HAP-1 (cell line): ENCODE measurements at regions not wholly inside any gene's neighbourhood (a gene's known extent, or its start where the extent isn't known, plus 50 kb on each side); places are given as distances from the start of the nearest gene placed in this dataset.

Source experiments
- DNase-seq, 2 experiments: peaks; one replicate each; pipeline ENCODE4 v3.0.0-alpha.2; 2016 to 2020; ENCODE audit warnings: low spot score in 2 of 2
- H3K27me3 ChIP-seq: fragments of 250-450 bp; sonication (Bioruptor Pico); 2 replicates; pipeline ENCODE4 v1.5.1; 2020; ENCODE audit warnings: low read depth, mild to moderate bottlenecking, moderate library complexity
- H3K36me3 ChIP-seq: fragments of 250-450 bp; sonication (Bioruptor Pico); replicated peaks from 2 replicates; pipeline ENCODE4 v1.5.1; 2020; ENCODE audit warnings: mild to moderate bottlenecking
- H3K4me1 ChIP-seq: fragments of 250-450 bp; sonication (Bioruptor Pico); 2 replicates; pipeline ENCODE4 v1.5.1; 2020; ENCODE audit warnings: mild to moderate bottlenecking
- H3K4me3 ChIP-seq: fragments of 250-450 bp; sonication (Bioruptor Pico); 2 replicates; pipeline ENCODE4 v1.5.1; 2020; ENCODE audit warnings: mild to moderate bottlenecking, moderate library complexity
- H3K9me3 ChIP-seq: fragments of 250-450 bp; sonication (Bioruptor Pico); 2 replicates; pipeline ENCODE4 v1.5.1; 2020; ENCODE audit warnings: mild to moderate bottlenecking, moderate library complexity
- in situ Hi-C: fragments of 300-500 bp; cut with MboI; formaldehyde crosslinking; loops from 3 replicates; pipeline ENCODE4 v1.14.3; 2020; ENCODE audit warnings: low sequenced_read_pairs, inconsistent platforms, mixed read lengths

GRCh38 chr16:86292942-86293341, 217.4 kb upstream of the FOXF1 start:
- no peaks in the 10 kb centered on the region for H3K36me3 ChIP-seq
- H3K4me3 ChIP-seq = no peak overlapping the region
- peaks cover 57% of the 10 kb centered on the region for H3K27me3 ChIP-seq
- in situ Hi-C loops = no loop called here
- no peak for DNase-seq
- H3K4me1 ChIP-seq = no peaks in the 10 kb centered on the region
- H3K9me3 ChIP-seq = no peaks in the 10 kb centered on the region

GRCh38 chr16:86293906-86294305, 216.4 kb upstream of the FOXF1 start:
- H3K4me1 ChIP-seq = no peaks in the 10 kb centered on the region

GRCh38 chr16:86294535-86295196, 215.7 kb upstream of the FOXF1 start:
- Histone ChIP-seq H3K9me3 (no peaks in the 10 kb centered on the region), H3K27me3 (peaks cover 48% of the 10 kb centered on the region), H3K4me3 (no peak overlapping the region), H3K4me1 (no peaks in the 10 kb centered on the region), H3K36me3 (no peaks in the 10 kb centered on the region)
- no peak for DNase-seq
- in situ Hi-C loops = no loop called here

More at GRCh38 chr16:86293906-86294305, 216.4 kb upstream of the FOXF1 start:
- peaks cover 53% of the 10 kb centered on the region for H3K27me3 ChIP-seq
- DNase-seq = no peak
- in situ Hi-C loops = no loop called here
- no peaks in the 10 kb centered on the region for H3K36me3 ChIP-seq
- H3K4me3 ChIP-seq = no peak overlapping the region
- H3K9me3 ChIP-seq = no peaks in the 10 kb centered on the region

- in situ Hi-C loops = no loop called here
- Histone ChIP-seq H3K9me3 (no peaks in the 10 kb centered on the region), H3K4me1 (no peaks in the 10 kb centered on the region), H3K4me3 (no peak overlapping the region), H3K27me3 (peaks cover 45% of the 10 kb centered on the region), H3K36me3 (no peaks in the 10 kb centered on the region)
- DNase-seq = no peak
Measured at GRCh38 chr16:86296256-86296655, 214.1 kb upstream of the FOXF1 start.

GRCh38 chr16:86297391-86297790, 212.9 kb upstream of the FOXF1 start:
- H3K9me3 ChIP-seq = no peaks in the 10 kb centered on the region
- DNase-seq = no peak
- peaks cover 35% of the 10 kb centered on the region for H3K27me3 ChIP-seq
- no peak overlapping the region for H3K4me3 ChIP-seq
- in situ Hi-C loops = no loop called here
- no peaks in the 10 kb centered on the region for H3K4me1 ChIP-seq
- no peaks in the 10 kb centered on the region for H3K36me3 ChIP-seq

GRCh38 chr16:86297866-86298757, 212.2 kb upstream of the FOXF1 start:
- H3K4me3 ChIP-seq = no peak overlapping the region
- H3K4me1 ChIP-seq = no peaks in the 10 kb centered on the region
- in situ Hi-C loops = no loop called here
- no peak for DNase-seq
- H3K9me3 ChIP-seq = no peaks in the 10 kb centered on the region
- no peaks in the 10 kb centered on the region for H3K36me3 ChIP-seq
- peaks cover 33% of the 10 kb centered on the region for H3K27me3 ChIP-seq

- Histone ChIP-seq H3K36me3 (no peaks in the 10 kb centered on the region), H3K4me3 (no peak overlapping the region), H3K9me3 (no peaks in the 10 kb centered on the region), H3K4me1 (no peaks in the 10 kb centered on the region), H3K27me3 (peaks cover 29% of the 10 kb centered on the region; the same call in 1 of the 2 replicates)
- in situ Hi-C loops = no loop called here
- DNase-seq = no peak
Measured at GRCh38 chr16:86298758-86299134, 211.6 kb upstream of the FOXF1 start.

- Histone ChIP-seq H3K36me3 (no peaks in the 10 kb centered on the region), H3K27me3 (peaks cover 27% of the 10 kb centered on the region; the same call in 1 of the 2 replicates), H3K4me1 (no peaks in the 10 kb centered on the region), H3K4me3 (no peak overlapping the region), H3K9me3 (no peaks in the 10 kb centered on the region)
- in situ Hi-C loops = no loop called here
- DNase-seq = no peak
Measured at GRCh38 chr16:86299882-86300610, 210.3 kb upstream of the FOXF1 start.

GRCh38 chr16:86300746-86301481, 209.4 kb upstream of the FOXF1 start:
- Histone ChIP-seq H3K4me3 (no peak overlapping the region), H3K4me1 (no peaks in the 10 kb centered on the region), H3K9me3 (no peaks in the 10 kb centered on the region), H3K27me3 (peaks cover 27% of the 10 kb centered on the region; the same call in 1 of the 2 replicates), H3K36me3 (no peaks in the 10 kb centered on the region)
- no peak for DNase-seq
- in situ Hi-C loops = no loop called here

GRCh38 chr16:86302421-86303109, 207.8 kb upstream of the FOXF1 start:
- H3K4me3 ChIP-seq = no peak overlapping the region
- H3K27me3 ChIP-seq = peaks cover 24% of the 10 kb centered on the region; the same call in 1 of the 2 replicates
- H3K36me3 ChIP-seq = no peaks in the 10 kb centered on the region
- in situ Hi-C loops = no loop called here
- H3K9me3 ChIP-seq = no peaks in the 10 kb centered on the region
- DNase-seq = no peak
- no peaks in the 10 kb centered on the region for H3K4me1 ChIP-seq

GRCh38 chr16:86303787-86304678, 206.3 kb upstream of the FOXF1 start:
- Histone ChIP-seq H3K4me1 (no peaks in the 10 kb centered on the region), H3K4me3 (no peak overlapping the region), H3K9me3 (no peaks in the 10 kb centered on the region), H3K27me3 (peaks cover 15% of the 10 kb centered on the region; the same call in 1 of the 2 replicates), H3K36me3 (no peaks in the 10 kb centered on the region)
- DNase-seq = no peak
- in situ Hi-C loops = no loop called here

GRCh38 chr16:86304868-86305267, 205.5 kb upstream of the FOXF1 start:
- Histone ChIP-seq H3K4me3 (no peak overlapping the region), H3K27me3 (peaks cover 11% of the 10 kb centered on the region; the same call in 1 of the 2 replicates), H3K9me3 (no peaks in the 10 kb centered on the region), H3K4me1 (no peaks in the 10 kb centered on the region), H3K36me3 (no peaks in the 10 kb centered on the region)
- in situ Hi-C loops = no loop called here
- DNase-seq = no peak
